ENCODE measurements at regions not wholly inside any gene's neighbourhood (a gene's known extent, or its start where the extent isn't known, plus 50 kb on each side); places are given as distances from the start of the nearest gene placed in this dataset.
"Not testable (repeated sequence)": the region's sequence is repeated elsewhere in the genome, so short reads cannot be mapped to it uniquely, and the experiment has no call there.

DNA sequence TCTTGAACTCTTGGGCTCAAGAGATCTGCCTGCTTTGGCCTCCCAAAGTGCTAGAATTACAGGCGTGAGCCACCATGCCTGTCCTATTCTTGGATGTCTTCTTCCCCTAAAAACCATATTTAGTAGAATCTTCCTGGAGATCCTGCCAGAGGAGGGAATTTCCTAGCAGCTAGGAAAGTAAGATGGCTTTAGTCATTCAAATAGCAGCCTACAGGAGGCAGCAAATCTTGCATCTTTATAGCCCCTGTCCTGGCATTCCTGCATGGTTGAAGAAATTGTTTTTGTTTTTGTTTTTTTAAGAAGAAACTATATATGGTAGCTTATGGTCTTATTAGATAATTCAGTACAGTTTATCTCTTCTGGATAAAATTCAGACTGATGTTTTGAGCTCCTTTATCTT, 83.2 kb upstream of the AGTPBP1 start:
- TF ChIP-seq CTCF (conservative IDR thresholded peaks at IDR 0.05; ENCODE audit: low read length) = peak; percentile 42
- TF ChIP-seq EZH2phosphoT487 (IDR thresholded peaks at IDR 0.05; ENCODE audit: borderline replicate concordance) = not testable (repeated sequence)

All from Loucy (cell line).